SW480 (cell line): ENCODE measurements at regions not wholly inside any gene's neighbourhood (a gene's known extent, or its start where the extent isn't known, plus 50 kb on each side); places are given as distances from the start of the nearest gene placed in this dataset.
"Not testable (repeated sequence)": the region's sequence is repeated elsewhere in the genome, so short reads cannot be mapped to it uniquely, and the experiment has no call there.

ENCODE experiments used
- DNase-seq: peaks from one replicate; pipeline ENCODE4 v3.0.0-alpha.2; 2016; ENCODE audit warnings: low spot score

- no peak for DNase-seq
These were observed 72.1 kb upstream of the GRB10 start for GRCh38 chr7:50854831-50855230.

- DNase-seq: no peak
These were observed 71.6 kb upstream of the GRB10 start for GRCh38 chr7:50854247-50854646.

- DNase-seq: no peak
These were observed 70.6 kb upstream of the GRB10 start for GRCh38 chr7:50853311-50853710.

GRCh38 chr7:50852901-50853300, 70.2 kb upstream of the GRB10 start:
- no peak for DNase-seq

GRCh38 chr7:50851891-50852290, 69.2 kb upstream of the GRB10 start:
- peak; percentile 21 for DNase-seq

- DNase-seq: no peak
These were observed 68.8 kb upstream of the GRB10 start for GRCh38 chr7:50851451-50851850.

GRCh38 chr7:50849991-50850390, 67.3 kb upstream of the GRB10 start:
- DNase-seq: no peak

- no peak for DNase-seq
These were observed 65.5 kb upstream of the GRB10 start for GRCh38 chr7:50848203-50848602.

- not testable (repeated sequence) for DNase-seq
These were observed 62.2 kb upstream of the GRB10 start for GRCh38 chr7:50844861-50845260.

- DNase-seq: no peak
These were observed 59.3 kb upstream of the GRB10 start for GRCh38 chr7:50842041-50842440.

GRCh38 chr7:50838675-50839377, 56.1 kb upstream of the GRB10 start:
- no peak for DNase-seq

GRCh38 chr7:50837965-50838364, 55.3 kb upstream of the GRB10 start:
- no peak for DNase-seq

- no peak for DNase-seq
These were observed 54.0 kb upstream of the GRB10 start for GRCh38 chr7:50836646-50837045.

GRCh38 chr7:50835156-50835555, 52.5 kb upstream of the GRB10 start:
- DNase-seq: no peak

- no peak for DNase-seq
These were observed 52.0 kb upstream of the GRB10 start for GRCh38 chr7:50834679-50835078.

- no peak for DNase-seq
These were observed 51.4 kb upstream of the GRB10 start for GRCh38 chr7:50834031-50834535.

GRCh38 chr7:50832744-50833143, 50.0 kb upstream of the GRB10 start:
- DNase-seq: peak; percentile 91
